ENCODE measurements at regions not wholly inside any gene's neighbourhood (a gene's known extent, or its start where the extent isn't known, plus 50 kb on each side); places are given as distances from the start of the nearest gene placed in this dataset.

- no peak for TF ChIP-seq NR3C1 (CRISPR knock-in tag; conservative IDR thresholded peaks at IDR 0.05; ENCODE audit: low read depth)
- no peak for TF ChIP-seq CTCF (IDR thresholded peaks at IDR 0.05)
- TF ChIP-seq NR2C2 (CRISPR knock-in tag; IDR thresholded peaks at IDR 0.05) = no peak
- TF ChIP-seq MAX (CRISPR knock-in tag; IDR thresholded peaks at IDR 0.05) = no peak
- no peak for TF ChIP-seq ATF6 (CRISPR knock-in tag; IDR thresholded peaks at IDR 0.05)
These were observed 211.1 kb downstream of the TEX29 start for GRCh38 chr13:111531505-111531904.

Data from WTC11 (cell line).